ENCODE measurements at regions not wholly inside any gene's neighbourhood (a gene's known extent, or its start where the extent isn't known, plus 50 kb on each side); places are given as distances from the start of the nearest gene placed in this dataset.

GRCh38 chr6:146898888-146899227, 300.1 kb downstream of the ADGB start:
- TF ChIP-seq CTCF (IDR thresholded peaks at IDR 0.05; ENCODE audit: borderline replicate concordance, extremely low read depth, low read length, poor library complexity, severe bottlenecking): no peak
- TF ChIP-seq EZH2 (IDR thresholded peaks at IDR 0.05; ENCODE audit: borderline replicate concordance, low read depth, low read length, severe bottlenecking): no peak
